Stimulated activated CD4-positive, alpha-beta T cell treated with anti-CD3 and anti-CD28 coated beads, Interleukin-4, amount 100 ng/mL, for 1 hour (primary cell): ENCODE measurements at regions not wholly inside any gene's neighbourhood (a gene's known extent, or its start where the extent isn't known, plus 50 kb on each side); places are given as distances from the start of the nearest gene placed in this dataset.

ENCODE experiments used
- DNase-seq: peaks from one replicate; pipeline ENCODE4 v3.0.0-alpha.2; 2020

DNA sequence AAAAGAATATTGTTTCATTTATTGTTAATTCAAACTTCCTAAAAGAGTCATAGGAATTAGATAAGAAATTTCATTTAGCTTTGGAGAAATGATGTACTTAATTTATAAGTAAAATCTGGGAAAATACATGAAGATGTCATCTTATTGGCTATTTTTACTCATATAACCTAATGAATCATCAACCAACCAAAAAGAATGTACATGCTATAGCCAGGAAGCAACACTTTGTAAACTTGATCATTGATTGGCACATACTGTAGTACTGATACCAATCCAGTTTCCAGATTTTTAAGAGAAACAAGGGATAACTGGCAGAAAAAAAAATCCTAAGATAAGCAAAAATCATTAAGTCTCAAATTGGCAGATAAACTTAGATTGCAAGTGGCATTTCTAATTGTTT, 207.9 kb upstream of the CDIN1 start:
- no peak for DNase-seq

- no peak for DNase-seq
Observed at GRCh38 chr15:36372968-36373367, 206.5 kb upstream of the CDIN1 start.

GRCh38 chr15:36373550-36373949, 205.9 kb upstream of the CDIN1 start:
- DNase-seq = no peak

- no peak for DNase-seq
Observed at GRCh38 chr15:36389107-36389506, 190.3 kb upstream of the CDIN1 start.

DNA sequence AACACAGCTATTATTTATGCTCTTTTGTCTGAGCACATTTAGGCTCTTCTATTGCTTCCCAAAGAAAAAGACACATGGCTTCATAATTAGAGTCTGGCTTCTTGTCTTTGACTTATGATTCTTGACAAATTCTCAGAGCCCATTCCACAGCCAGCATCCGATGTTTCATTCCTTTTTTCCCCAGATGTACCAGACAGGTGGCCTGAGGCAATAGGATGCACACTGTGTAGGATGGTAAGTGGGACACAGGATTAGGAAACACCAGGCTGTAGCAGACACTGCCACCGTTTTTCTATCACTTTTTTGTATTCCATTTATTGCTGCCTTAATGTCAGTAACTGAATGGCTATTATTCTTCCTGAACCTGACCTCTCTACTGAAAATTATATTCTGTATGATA, 188.9 kb upstream of the CDIN1 start:
- DNase-seq = no peak

DNA sequence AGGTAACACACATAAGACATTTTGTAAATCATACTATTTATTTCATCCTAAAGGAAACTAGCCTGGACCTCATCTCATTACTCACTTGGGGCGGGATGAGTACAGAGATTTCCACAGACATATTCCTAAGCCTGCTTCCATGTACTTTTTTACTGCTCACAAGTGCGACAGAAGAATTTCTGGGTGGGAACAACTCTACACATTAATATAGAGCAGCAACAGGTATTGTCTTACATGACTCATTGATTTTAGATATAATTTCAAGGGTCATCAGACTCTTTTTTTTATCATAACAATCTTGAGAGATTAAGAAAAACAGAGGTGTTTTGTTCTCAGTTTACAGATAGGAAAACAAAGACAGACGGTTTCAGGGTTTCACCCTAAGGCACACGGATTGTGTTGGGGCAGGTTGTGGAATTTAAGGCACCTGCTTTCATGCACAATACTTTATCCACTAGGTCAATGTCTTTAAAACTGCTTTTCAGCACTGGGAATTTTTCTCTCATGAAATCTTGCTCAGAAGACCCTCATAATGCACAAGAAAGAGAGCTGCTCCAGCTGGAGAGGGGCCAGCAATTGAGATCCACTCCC, 186.7 kb upstream of the CDIN1 start:
- DNase-seq = no peak

GRCh38 chr15:36398212-36398611, 181.2 kb upstream of the CDIN1 start:
- no peak for DNase-seq

GRCh38 chr15:36399276-36399675, 180.2 kb upstream of the CDIN1 start:
- DNase-seq = no peak

- DNase-seq = no peak
Observed at GRCh38 chr15:36400936-36401585, 178.4 kb upstream of the CDIN1 start.

DNA sequence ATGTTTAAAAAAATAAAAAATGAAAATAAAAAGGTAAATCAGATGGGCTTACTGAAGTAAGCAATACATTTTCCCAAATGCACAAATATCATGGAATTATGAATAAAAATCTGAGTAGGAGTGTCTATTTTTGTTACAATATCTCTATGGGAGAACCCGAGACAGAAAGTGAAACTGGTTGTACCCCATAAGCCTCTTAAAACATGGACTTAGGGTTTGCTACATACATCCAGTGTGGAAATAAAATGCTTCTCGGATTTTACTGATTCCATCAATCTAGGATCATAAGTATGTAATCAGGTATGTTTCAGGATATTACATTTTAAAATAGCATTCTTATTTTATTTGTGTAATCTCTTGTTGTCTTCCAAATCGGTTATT, 177.8 kb upstream of the CDIN1 start:
- DNase-seq = no peak

DNA sequence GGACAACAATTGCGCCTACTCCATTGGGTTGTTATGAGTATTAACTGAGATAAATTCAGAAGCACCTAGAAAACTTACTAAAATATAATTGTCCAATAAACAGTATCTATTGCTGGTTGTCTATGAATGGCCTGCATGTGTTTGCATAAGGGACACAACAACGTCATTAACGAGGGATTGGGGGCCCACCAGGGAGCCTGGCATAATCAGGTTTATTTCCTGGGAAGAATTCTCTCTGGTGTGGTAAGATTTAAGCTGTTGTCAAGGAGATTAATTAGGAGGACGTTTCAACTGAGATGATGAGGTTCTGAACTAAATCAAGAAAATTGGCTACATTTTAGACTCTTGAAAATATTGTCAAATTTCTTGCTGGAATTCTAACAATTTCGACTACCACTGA, 176.1 kb upstream of the CDIN1 start:
- no peak for DNase-seq

- DNase-seq = no peak
Observed at GRCh38 chr15:36406366-36406765, 173.1 kb upstream of the CDIN1 start.

GRCh38 chr15:36406911-36407310, 172.5 kb upstream of the CDIN1 start:
- no peak for DNase-seq

DNA sequence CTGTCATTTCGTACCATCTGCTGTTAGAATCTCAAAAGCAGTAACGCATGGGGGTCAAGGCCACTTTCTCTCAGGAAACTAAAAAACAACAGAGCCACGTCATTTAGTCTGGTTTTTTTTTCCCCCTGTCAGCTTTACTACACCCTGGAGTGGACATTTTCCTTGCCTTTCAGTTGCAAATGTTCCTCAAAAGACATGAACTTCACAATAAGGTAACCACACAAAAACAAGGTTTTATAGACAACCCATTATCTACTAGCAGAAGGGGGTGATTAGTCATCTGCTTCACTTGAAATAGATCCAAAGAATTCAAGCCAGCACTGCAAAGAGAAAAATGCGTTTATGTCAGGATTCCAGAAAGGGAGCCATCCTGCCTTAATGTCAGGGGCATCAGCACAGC, 171.8 kb upstream of the CDIN1 start:
- DNase-seq = no peak

DNA sequence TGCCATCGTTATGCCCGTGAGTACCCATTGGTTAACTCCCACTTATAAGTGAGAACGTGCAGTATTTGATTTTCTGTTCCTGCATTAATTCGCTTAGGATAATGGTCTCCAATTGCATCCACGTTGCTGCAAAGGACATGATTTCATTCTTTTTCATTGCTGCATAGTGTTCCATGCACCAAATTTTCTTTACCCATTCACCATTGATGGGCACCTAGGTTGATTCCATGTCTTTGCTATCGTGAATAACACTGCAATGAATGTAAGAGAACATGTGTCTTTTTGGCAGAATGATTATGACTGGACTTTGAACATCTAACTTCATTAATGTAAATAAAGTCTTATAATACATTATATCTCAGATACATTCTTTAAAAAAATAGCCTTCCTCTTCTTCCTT, 169.6 kb upstream of the CDIN1 start:
- no peak for DNase-seq

DNA sequence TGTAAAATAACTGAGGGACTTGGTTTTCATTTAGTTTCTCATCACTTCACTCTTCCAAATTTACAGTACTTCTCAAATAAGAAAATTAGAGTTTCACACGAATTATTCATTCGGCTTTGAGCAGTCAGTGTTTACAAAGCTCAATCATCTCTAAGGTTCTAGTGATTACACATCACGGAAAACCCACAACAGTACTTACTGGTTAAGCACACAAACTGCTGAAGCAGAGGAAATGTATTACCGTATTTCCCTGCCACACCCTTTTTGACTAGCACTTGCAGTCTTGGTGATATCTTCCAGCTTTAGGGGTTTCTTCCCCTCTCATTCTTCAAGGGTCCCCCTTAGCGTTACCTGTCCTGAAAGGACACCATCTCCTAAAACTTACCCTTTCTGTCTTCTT, 164.8 kb upstream of the CDIN1 start:
- no peak for DNase-seq

GRCh38 chr15:36415643-36416042, 163.8 kb upstream of the CDIN1 start:
- no peak for DNase-seq

DNA sequence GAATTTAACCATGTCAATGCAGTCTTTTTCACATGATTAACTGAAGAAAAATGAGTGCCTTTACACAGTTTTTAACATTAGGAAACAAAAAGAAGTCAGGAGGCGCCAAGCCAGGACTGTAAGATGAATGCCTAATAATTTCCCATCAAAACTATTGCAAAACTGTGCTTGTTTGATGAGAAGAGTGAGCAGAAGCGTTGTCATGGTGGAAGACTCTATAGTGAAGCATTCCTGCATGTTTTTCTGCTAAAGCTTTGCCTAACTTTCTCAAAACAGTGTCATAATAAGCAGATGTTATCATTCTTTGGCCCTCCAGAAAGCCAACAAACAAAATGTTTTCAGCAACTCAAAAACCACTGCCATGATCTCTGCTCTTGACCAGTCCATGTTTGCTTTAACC, 156.8 kb upstream of the CDIN1 start:
- no peak for DNase-seq

DNA sequence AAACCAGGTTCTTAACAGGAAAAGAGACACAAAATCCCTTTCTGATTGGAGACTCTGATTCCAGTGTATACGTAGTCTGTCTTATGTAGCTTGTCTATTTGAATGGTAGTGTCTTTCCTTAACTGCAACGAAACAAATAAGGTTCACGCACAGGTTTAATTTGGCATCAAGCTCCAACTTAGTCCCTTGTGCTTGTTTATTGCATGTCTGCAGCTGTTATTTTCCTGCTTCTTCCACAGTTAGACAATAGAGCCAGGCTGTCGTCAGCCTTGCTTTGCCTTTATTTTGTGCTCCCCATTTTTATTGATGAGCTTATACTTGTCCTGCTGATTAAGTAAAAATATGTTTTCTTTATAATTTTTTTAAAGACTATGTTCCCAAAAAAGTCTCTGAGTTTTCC, 152.7 kb upstream of the CDIN1 start:
- DNase-seq = no peak

DNA sequence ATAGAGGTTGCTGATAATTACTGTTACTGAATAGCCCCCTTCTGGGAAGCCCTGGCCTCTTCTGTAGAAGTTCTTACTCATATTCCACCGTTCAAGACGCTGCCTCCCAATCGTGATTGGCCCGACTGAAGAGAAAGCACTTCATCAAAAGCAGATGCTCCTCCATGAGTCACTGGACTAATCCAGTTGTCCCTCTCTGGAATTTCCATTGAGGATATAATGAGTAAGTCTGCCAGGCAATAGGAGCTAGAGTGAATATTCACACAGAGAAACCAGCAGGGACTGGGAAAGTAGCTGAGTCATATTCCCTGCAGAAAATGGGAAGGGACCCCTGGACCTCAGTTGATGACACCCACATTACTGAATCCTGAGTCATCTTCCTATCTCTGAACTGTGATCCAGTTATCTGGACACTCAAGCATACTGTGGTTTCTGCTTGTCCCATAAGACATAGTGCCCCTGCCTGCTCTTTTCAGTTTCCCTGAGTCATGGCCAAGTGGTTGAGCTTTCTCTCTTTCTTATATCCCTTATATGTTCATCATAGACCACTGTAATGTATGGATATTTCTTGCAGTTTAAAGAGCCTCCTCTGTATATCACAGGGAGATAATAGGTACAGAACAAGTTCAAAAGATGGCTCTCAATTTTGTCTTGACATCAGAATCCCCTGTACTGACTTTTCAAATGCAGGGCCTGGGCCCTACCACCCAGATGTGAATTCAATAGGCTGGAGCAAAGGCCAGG, 151.2 kb upstream of the CDIN1 start:
- no peak for DNase-seq

DNA sequence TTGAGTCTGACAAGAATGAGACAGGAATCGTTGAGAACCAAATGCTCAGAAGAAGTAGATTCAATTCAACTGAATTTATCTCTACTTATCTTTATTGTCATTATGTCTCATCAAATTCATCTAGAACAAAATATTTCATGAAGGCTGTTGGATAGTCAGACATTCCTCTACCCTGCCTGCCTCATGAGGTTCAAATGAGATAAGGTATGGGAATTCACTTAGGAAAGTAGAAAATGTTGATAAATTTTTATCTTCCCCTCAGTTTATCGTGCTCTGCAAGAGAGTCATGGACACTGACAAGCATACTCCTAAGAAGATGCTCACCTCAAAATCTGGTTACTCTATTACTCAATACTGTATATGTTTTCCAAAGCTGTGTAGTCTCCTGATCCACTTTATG, 149.7 kb upstream of the CDIN1 start:
- no peak for DNase-seq

GRCh38 chr15:36430280-36430679, 149.1 kb upstream of the CDIN1 start:
- DNase-seq = no peak

DNA sequence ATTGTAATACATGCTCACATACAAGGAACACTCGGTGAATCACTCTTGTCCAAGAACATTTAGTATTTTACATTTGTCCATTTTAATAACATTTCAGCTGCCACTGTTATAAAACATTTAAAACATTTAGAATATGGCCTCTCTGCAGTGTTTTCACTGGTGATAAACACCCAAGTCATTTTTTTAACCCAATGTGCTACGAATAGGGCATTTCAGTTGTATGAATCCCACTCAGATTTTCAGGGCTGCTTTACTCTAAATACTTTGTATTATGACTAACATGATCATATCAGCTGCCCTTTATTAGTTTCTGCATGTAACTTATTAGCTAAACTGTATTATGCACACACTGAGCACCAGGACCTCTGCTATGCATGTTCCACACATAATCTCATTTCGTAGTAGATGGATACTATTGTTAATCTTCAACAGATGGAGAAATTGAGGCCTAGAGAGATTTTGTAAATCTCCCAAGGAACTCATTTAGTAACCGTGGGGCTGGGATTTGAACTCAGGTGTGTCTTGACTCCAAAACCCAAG, 148.6 kb upstream of the CDIN1 start:
- DNase-seq = no peak

DNA sequence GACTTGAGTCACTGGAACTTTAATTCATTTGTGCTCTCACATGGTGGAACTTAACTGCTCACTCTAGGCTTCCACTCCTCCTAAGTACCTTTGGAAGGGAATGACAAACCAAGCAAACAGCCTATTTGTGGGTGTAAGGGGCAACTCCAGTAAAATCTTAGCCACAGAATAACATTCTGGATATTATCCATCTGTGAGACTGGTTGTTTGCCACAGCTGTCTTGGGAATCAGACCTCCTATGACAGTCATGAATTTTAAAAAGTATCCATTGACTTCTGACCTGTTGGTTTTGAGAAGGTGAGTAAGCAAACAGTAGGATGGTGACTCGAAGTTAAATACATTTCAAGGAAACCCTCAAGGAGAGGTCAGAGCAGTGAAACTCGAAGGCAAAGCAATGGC, 147.3 kb upstream of the CDIN1 start:
- no peak for DNase-seq
